CD4-positive, alpha-beta T cell treated with Interferon alpha-2 for 1 hour (primary cell): ENCODE measurements at regions not wholly inside any gene's neighbourhood (a gene's known extent, or its start where the extent isn't known, plus 50 kb on each side); places are given as distances from the start of the nearest gene placed in this dataset.

Source experiments
- DNase-seq, 2 donors: peaks; one replicate each; pipeline ENCODE4 v3.0.0-alpha.2; 2020 to 2022

- DNase-seq, result no peak
These were observed 119.2 kb downstream of the ANKRD60 start for GRCh38 chr20:58109126-58109880.

- DNase-seq, result no peak
These were observed 120.9 kb downstream of the ANKRD60 start for GRCh38 chr20:58107533-58107932.

- DNase-seq, result no peak
These were observed 122.2 kb downstream of the ANKRD60 start for GRCh38 chr20:58106143-58106750.

DNA sequence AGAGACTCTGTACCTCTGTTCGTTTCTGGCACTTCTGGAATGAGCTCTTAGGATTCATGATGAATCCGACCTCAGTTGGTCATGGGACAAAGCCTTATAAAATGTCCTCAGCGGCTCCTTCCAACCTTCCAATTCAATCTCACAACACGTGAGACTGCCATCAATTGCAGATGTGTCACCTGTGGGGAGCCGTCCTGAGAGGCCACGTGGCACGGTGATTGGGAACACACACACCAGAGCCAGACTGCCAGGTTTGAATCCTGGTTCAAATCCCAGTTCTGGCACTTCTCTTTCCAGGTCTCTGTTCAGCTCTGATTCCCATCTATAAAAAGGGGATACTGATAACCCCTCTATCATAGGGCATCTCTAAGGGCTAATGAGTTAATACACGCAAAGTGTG lies 124.5 kb downstream of the ANKRD60 start:
- no peak for DNase-seq

- DNase-seq, result no peak
These were observed 124.9 kb downstream of the ANKRD60 start for GRCh38 chr20:58103517-58103904.

DNA sequence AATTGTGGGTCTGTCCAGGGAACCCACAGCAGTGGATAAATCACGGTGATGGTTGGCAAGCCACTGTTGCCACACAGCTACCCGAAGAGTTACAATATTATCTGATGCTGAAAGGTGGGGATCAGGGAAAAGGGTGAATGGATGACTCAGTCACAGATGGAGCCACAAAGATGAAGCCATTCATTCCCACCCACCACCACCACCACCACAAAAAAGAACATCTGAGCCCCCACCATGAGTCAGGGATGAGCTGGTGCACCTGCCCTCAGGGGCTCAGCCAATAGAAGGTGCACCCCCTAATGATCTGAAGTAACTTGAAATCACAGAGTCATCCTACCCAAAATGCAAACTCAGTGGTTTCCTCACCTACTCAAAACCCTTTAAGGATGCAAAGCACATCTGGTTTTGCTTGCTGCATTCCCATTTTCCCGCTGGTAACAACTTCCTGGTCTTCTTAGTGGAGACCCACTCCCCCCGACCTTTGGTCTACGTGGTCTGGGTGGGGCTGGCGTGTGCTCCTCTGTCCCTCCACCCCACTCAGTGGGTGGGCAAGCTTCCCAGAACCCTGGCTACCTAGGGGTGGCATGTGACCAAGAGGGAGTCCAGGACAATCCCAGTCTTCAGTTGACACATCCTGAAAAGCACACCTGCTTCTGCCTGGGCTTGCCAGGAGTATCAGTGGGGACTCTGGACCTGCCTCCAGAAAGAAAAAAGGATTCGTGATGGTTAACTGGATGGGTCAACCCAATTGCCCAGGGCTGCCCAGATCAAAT lies 125.5 kb downstream of the ANKRD60 start:
- no peak for DNase-seq

DNA sequence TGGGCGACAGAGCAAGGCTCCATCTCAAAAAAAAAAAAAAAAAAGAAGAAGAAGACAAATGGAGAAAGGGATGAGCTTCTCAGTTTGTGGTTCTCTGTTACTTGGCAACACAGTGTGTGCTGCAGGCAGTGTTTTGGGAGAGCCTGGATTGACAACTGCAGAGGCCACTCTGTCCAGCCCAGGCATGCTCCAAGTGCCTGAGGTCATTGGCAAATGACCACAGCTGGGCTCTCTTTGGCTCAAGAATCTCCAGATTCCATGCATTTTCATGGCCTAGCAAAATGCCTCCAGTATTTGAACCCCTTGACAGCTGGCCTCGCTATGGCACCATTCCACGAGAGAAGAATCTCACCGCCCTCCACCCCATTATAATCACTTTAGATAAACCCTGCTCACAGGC lies 126.2 kb downstream of the ANKRD60 start:
- no peak for DNase-seq

DNA sequence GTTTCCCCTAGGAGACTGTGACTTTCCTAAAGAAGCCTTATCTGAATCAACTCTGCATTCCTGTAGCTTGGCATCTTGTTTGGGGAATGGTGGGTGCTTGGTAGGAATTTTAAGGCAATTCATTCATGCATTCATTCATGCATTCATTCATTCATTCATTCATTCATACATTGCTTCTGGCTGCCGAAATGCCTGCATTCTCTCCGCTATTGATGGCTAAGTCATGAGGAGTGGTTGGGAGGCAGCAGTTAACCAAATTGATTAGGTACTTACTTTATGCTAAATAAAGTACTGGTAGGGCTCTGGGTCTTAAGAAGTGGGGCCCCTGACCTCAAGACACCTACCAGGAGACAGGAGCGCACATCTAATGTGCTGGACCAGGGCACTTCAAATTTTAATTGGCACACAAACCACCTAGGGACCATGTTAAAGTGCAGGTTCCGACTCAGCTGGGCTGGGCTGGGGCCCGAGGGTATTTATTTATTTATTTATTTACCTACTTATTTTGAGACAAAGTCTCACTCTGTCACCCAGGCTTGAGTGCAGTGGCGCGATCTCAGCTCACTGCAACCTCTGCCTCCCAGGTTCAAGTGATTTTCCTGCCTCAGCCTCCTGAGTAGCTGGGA lies 127.6 kb downstream of the ANKRD60 start:
- no peak for DNase-seq

GRCh38 chr20:58099956-58100730 lies 128.3 kb downstream of the ANKRD60 start:
- DNase-seq, result no peak

DNA sequence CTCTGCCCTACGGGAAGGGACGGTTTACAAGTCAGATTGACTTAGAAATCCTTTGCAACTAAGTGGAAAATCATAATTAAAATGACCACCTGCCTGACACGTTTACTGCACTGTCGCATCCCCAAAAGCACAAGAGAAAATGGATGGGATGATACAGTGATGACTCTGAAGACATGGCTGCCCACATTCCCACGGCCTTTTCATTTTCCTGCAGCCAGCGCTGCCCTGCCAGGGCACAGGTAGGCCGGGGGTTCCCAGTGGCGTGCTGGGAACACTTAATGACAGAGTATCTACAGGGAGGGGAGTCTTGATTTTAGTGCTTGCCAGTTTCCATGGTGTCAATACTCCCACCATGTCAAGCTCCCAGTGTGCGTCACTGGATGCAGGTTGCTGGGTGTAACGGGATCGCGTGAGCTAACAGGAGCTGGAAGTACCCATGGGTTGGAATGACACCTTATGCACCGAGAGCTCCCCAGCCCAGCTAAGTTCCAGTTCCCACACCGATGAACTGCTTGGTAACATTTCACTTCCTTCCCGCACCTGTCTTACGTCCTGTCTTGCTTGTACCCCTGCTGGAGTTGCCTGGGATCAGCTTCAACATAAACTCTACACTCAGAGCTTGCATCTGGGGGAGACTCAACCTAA lies 129.0 kb downstream of the ANKRD60 start:
- DNase-seq, result no peak

- DNase-seq, result no peak
These were observed 129.9 kb downstream of the ANKRD60 start for GRCh38 chr20:58098571-58098970.

- DNase-seq, result no peak
These were observed 130.5 kb downstream of the ANKRD60 start for GRCh38 chr20:58097943-58098342.

GRCh38 chr20:58097429-58097828 lies 131.0 kb downstream of the ANKRD60 start:
- no peak for DNase-seq

DNA sequence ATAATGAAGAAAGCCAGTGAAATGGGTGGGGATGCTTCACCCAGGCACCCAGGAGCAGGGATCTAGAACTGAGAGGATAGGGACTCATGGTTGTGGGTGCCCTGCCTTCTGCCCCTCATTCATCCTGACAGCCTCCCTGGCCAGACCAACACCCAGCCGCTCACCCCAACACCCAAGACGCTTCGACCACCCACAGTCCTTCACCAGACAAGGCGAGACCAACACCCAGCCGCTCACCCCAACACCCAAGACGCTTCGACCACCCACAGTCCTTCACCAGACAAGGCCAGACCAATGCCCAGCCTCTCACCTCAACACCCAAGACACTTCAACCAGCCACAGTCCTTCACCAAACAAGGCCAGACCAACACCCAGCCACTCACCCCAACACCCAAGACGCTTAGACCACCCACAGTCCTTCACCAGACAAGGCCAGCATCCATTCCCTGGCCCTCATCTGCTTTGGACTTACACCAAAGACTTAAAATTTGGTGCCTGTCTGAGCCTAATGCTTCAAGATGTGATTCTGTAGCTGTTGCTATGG lies 131.5 kb downstream of the ANKRD60 start:
- DNase-seq, result no peak

DNA sequence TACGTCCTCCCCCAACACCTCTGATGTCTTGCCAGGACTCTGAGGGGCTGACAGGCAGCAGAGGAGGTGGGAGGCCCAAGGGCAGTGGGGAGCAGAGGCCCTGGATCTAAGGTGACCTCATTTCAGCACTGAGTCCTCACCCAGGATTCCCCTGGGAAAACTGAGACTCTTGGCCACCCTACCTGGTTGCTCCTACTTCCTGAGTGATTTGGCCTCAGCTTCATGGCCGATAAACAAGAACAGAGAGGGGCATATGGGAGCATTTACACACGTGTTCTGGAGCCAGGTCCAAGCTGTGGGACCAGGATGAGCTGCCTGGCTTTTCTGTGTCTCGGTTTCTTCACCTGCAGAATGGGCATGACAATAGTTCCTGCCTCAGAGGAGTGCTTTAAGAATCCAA lies 133.8 kb downstream of the ANKRD60 start:
- no peak for DNase-seq

DNA sequence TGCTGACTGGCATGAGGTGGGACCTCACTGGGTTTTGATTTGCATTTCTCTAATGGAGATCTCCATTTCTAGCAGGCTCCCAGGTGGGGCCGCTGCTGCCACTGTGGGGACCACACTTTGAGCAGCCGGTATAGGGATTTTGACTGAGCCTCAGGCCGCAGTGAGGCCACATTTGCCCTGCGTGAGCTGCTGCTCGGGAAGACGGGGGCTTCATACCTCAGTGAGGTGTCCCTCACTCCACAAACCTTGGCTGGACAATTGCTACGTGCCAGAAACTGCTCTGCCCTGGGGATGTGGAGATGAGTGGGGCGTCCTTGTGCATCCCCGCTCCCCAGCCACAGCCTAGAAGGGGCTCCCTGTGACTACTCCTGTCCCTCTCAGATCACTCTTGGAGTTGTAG lies 134.3 kb downstream of the ANKRD60 start:
- no peak for DNase-seq

- no peak for DNase-seq
These were observed 135.6 kb downstream of the ANKRD60 start for GRCh38 chr20:58092871-58093270.

- DNase-seq, result no peak
These were observed 136.1 kb downstream of the ANKRD60 start for GRCh38 chr20:58092353-58092752.

DNA sequence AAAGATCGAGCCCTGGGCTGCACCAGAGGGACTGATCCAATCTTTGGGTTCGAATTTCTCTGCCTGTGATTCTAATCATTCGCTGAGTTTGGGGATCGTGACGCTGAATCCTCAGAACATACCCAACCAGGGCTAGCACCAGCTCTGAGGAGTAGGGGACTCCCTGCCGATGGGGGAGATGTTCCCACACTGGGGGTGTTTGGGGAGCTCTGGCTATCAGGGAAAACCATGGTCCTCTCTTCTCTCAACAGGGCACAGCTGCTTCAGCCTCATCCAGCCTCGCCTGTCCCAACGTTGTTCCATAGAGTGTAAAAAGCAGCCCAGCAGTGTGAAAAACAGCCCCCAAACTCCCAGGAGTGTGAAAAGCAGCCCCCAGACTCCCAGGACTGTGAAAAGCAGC lies 136.6 kb downstream of the ANKRD60 start:
- no peak for DNase-seq

- DNase-seq, result no peak
These were observed 138.3 kb downstream of the ANKRD60 start for GRCh38 chr20:58090161-58090560.

- no peak for DNase-seq
These were observed 139.8 kb downstream of the ANKRD60 start for GRCh38 chr20:58088625-58089024.

GRCh38 chr20:58088105-58088504 lies 140.3 kb downstream of the ANKRD60 start:
- DNase-seq, result no peak
